ENCODE measurements at regions not wholly inside any gene's neighbourhood (a gene's known extent, or its start where the extent isn't known, plus 50 kb on each side); places are given as distances from the start of the nearest gene placed in this dataset.

DNA sequence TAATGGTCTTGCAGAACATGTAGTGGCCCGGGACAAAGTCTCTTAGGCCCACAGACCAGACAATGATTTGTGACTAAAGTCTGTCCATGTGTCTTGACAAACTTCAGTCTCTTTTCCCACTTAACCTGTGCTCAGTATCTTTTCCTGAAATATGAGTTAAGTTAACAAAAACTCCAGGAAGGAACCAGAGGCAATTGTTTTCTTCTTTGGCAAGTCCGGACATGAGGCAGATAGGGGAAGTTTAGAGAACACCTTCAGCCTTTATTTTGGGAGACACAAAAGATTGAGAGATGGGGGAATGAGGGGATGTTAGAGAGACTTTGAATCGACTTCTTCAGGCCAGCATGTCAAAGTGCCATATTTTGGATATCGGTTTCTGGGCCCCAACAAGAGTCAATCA is 80.2 kb upstream of the FRMPD4 start:
- intact Hi-C loops (cut with micrococcal nuclease): no loop called here
- DNase-seq (no peak), ATAC-seq (ENCODE audit: low read depth) (no peak)
- Histone ChIP-seq H3K79me2 (ENCODE audit: control insufficient read depth, insufficient read depth, low read length) (no peaks in the 10 kb centered on the region), H3K9me3 (ENCODE audit: control extremely low read depth in 1 of 3, control insufficient read depth in 2 of 3, insufficient read depth in 1 of 3, low read length in 2 of 3) (no peaks in the 10 kb centered on the region), H3K4me3 (ENCODE audit: control extremely low read depth in 1 of 5, extremely low read depth in 1 of 5, insufficient read depth in 1 of 5, low read depth in 2 of 5, low read length in 4 of 5) (no peak overlapping the region), H3K27ac (ENCODE audit: low read length in 2 of 2) (no peak overlapping the region), H3K9ac (ENCODE audit: low read length) (no peak overlapping the region), H2AFZ (ENCODE audit: insufficient read depth, low read depth, low read length, poor library complexity, severe bottlenecking) (no peak overlapping the region), H3K36me3 (replicated peaks in 1 of 2; ENCODE audit: control extremely low read depth in 1 of 2, control insufficient read depth in 1 of 2, extremely low read depth in 1 of 2, insufficient read depth in 2 of 2, low read length in 1 of 2) (no peaks in the 10 kb centered on the region), H3K27me3 (replicated peaks in 1 of 4; ENCODE audit: control extremely low read depth in 1 of 4, control insufficient read depth in 3 of 4, insufficient read depth in 4 of 4, low read length in 3 of 4) (no peaks in the 10 kb centered on the region), H4K20me1 (ENCODE audit: control insufficient read depth, insufficient read depth, low read length, poor library complexity, severe bottlenecking) (no peaks in the 10 kb centered on the region), H3K4me2 (replicated peaks; ENCODE audit: low read depth, low read length, poor library complexity, severe bottlenecking) (no peak overlapping the region), H3K4me1 (ENCODE audit: control insufficient read depth in 2 of 2, insufficient read depth in 2 of 2, low read length in 2 of 2) (no peaks in the 10 kb centered on the region)
- no peaks in the 10 kb centered on the region for H3K9me3 Mint-ChIP-seq (ENCODE audit: insufficient read depth)
- ChIA-PET POLR2A (no interaction called here), CTCF (no interaction called here)
- H3K4me3 Mint-ChIP-seq: no peak overlapping the region
- H3K4me1 Mint-ChIP-seq: no peaks in the 10 kb centered on the region
- no CpG with 5 or more reads among the region's 4 CpGs for WGBS (ENCODE audit: insufficient coverage)
- no peak overlapping the region for H3K27ac Mint-ChIP-seq
- no peak for TF ChIP-seq EZH2 (IDR thresholded peaks at IDR 0.05; ENCODE audit: borderline replicate concordance, insufficient read depth, low read depth, low read length, poor library complexity, severe bottlenecking)
- TF ChIP-seq, protein P1, sequence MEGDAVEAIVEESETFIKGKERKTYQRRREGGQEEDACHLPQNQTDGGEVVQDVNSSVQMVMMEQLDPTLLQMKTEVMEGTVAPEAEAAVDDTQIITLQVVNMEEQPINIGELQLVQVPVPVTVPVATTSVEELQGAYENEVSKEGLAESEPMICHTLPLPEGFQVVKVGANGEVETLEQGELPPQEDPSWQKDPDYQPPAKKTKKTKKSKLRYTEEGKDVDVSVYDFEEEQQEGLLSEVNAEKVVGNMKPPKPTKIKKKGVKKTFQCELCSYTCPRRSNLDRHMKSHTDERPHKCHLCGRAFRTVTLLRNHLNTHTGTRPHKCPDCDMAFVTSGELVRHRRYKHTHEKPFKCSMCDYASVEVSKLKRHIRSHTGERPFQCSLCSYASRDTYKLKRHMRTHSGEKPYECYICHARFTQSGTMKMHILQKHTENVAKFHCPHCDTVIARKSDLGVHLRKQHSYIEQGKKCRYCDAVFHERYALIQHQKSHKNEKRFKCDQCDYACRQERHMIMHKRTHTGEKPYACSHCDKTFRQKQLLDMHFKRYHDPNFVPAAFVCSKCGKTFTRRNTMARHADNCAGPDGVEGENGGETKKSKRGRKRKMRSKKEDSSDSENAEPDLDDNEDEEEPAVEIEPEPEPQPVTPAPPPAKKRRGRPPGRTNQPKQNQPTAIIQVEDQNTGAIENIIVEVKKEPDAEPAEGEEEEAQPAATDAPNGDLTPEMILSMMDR (IDR thresholded peaks at IDR 0.05): no peak
- no peaks in the 10 kb centered on the region for H3K27me3 Mint-ChIP-seq

DNA sequence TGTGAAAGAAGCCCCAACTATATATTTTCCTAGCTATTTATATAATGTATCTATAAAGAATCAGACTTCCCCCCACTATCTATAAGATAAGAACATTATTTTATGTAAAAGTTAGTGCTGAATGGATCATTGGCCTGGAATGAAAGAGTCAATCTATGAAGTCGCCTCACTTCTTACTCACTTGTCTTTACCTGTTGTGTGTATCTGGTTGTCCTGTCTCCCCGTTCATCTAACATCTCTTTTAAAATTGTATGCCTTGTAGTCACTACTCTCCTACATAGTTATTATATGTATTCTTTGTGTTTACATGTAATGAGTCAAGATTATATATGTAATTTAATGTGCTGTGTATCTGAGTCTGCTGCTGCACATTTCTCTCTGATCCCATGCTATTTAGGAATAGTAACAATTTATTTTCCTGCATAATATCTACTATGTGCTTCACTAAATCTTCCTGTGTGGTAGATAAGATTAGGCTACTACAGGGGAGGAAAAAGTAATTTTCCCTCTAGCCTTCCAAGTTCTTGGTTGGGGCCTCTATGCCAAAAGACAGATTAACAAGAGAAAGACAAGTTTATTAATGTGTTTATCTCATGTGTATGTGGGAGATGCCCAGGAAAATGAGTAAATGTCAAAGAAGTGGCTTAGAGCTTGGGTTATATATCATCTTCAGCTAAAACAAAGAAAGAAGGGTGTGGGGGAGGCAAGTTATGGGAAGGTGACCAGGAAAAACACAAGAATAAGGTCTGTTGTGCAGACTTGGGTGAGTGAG is 77.6 kb upstream of the FRMPD4 start:
- no peaks in the 10 kb centered on the region for H3K79me2 ChIP-seq (ENCODE audit: control insufficient read depth, insufficient read depth, low read length)
- DNase-seq (no peak), ATAC-seq (ENCODE audit: low read depth) (no peak)
- H2AFZ ChIP-seq (ENCODE audit: insufficient read depth, low read depth, low read length, poor library complexity, severe bottlenecking): no peak overlapping the region
- no CpG with 5 or more reads among the region's 2 CpGs for WGBS (ENCODE audit: insufficient coverage)
- TF ChIP-seq EZH2 (IDR thresholded peaks at IDR 0.05; ENCODE audit: borderline replicate concordance, insufficient read depth, low read depth, low read length, poor library complexity, severe bottlenecking): no peak
- TF ChIP-seq, protein P1 (IDR thresholded peaks at IDR 0.05): no peak
- Mint-ChIP-seq H3K27ac (no peak overlapping the region), H3K9me3 (ENCODE audit: insufficient read depth) (no peaks in the 10 kb centered on the region), H3K4me1 (no peaks in the 10 kb centered on the region), H3K4me3 (no peak overlapping the region), H3K27me3 (no peaks in the 10 kb centered on the region)
- no peak overlapping the region for H3K4me3 ChIP-seq (ENCODE audit: control extremely low read depth in 1 of 5, extremely low read depth in 1 of 5, insufficient read depth in 1 of 5, low read depth in 2 of 5, low read length in 4 of 5)
- POLR2A ChIA-PET: no interaction called here
- intact Hi-C loops (cut with micrococcal nuclease): no loop called here
- H3K27ac ChIP-seq (ENCODE audit: low read length in 2 of 2): no peak overlapping the region
- no peaks in the 10 kb centered on the region for H3K27me3 ChIP-seq (replicated peaks in 1 of 4; ENCODE audit: control extremely low read depth in 1 of 4, control insufficient read depth in 3 of 4, insufficient read depth in 4 of 4, low read length in 3 of 4)
- H3K4me2 ChIP-seq (replicated peaks; ENCODE audit: low read depth, low read length, poor library complexity, severe bottlenecking): no peak overlapping the region
- H4K20me1 ChIP-seq (ENCODE audit: control insufficient read depth, insufficient read depth, low read length, poor library complexity, severe bottlenecking): no peaks in the 10 kb centered on the region
- H3K9me3 ChIP-seq (ENCODE audit: control extremely low read depth in 1 of 3, control insufficient read depth in 2 of 3, insufficient read depth in 1 of 3, low read length in 2 of 3): no peaks in the 10 kb centered on the region
- H3K9ac ChIP-seq (ENCODE audit: low read length): no peak overlapping the region
- CTCF ChIA-PET: no interaction called here
- H3K4me1 ChIP-seq (ENCODE audit: control insufficient read depth in 2 of 2, insufficient read depth in 2 of 2, low read length in 2 of 2): no peaks in the 10 kb centered on the region
- no peaks in the 10 kb centered on the region for H3K36me3 ChIP-seq (replicated peaks in 1 of 2; ENCODE audit: control extremely low read depth in 1 of 2, control insufficient read depth in 1 of 2, extremely low read depth in 1 of 2, insufficient read depth in 2 of 2, low read length in 1 of 2)
